ENCODE measurements at regions not wholly inside any gene's neighbourhood (a gene's known extent, or its start where the extent isn't known, plus 50 kb on each side); places are given as distances from the start of the nearest gene placed in this dataset.

- no peak for TF ChIP-seq POLR2A (IDR thresholded peaks at IDR 0.05)
- TF ChIP-seq CTCF (IDR thresholded peaks at IDR 0.05), result no peak
Observed at GRCh38 chr7:25792586-25792985, 359.4 kb upstream of the NFE2L3 start.
